ENCODE measurements at regions not wholly inside any gene's neighbourhood (a gene's known extent, or its start where the extent isn't known, plus 50 kb on each side); places are given as distances from the start of the nearest gene placed in this dataset.

- TF ChIP-seq POLR2AphosphoS5 (IDR thresholded peaks at IDR 0.05; ENCODE audit: insufficient read depth in 1 of 2, low read depth in 1 of 2) (no peak), CTCF (IDR thresholded peaks at IDR 0.05) (no peak), POLR2A (IDR thresholded peaks at IDR 0.05) (no peak)
Observed at GRCh38 chr9:119959846-119960545, 590.8 kb upstream of the BRINP1 start.
